ENCODE measurements at regions not wholly inside any gene's neighbourhood (a gene's known extent, or its start where the extent isn't known, plus 50 kb on each side); places are given as distances from the start of the nearest gene placed in this dataset.

DNA sequence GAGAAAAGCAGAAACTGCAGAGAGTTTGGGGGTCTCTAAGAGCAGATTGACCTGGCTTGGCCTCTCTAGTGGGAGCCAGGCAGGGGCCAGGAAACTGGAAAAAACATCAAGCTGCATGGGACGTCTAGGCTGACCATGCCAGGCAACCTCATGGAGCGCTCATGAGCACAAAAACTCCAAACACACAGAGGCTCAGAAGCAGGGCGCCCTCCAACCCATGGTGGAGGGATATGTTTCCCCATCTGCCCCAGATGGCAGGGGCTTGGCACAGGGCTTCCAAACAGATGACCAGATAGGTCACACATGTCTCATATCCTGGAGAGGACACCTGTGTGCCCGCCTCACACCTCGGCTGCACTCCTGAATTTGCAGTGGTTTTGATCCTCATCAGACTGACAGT is 879.0 kb downstream of the UQCRFS1 start:
- intact Hi-C loops (cut with DNase I) = no loop called here
- 77 to 81% (median 77%) methylated on average over 5 of the region's 5 CpGs for WGBS, 3 donors
- peaks cover 6% of the 10 kb centered on the region for H3K9me3 ChIP-seq
- H3K27me3 ChIP-seq (ENCODE audit: insufficient read depth in 3 of 3, low read length in 2 of 3) = no peaks in the 10 kb centered on the region
- no peak for TF ChIP-seq CTCF (IDR thresholded peaks at IDR 0.05)
- H3K27ac ChIP-seq = no peak overlapping the region
- no peak for DNase-seq
- ATAC-seq = no peak
- H3K4me1 ChIP-seq = no peaks in the 10 kb centered on the region
- H3K36me3 ChIP-seq (ENCODE audit: insufficient read depth in 1 of 2, low read depth in 1 of 2) = no peaks in the 10 kb centered on the region
- H3K4me3 ChIP-seq = no peak overlapping the region

- Histone ChIP-seq H3K36me3 (ENCODE audit: insufficient read depth in 1 of 2, low read depth in 1 of 2) (no peaks in the 10 kb centered on the region), H3K4me1 (no peaks in the 10 kb centered on the region), H3K27me3 (ENCODE audit: insufficient read depth in 3 of 3, low read length in 2 of 3) (no peaks in the 10 kb centered on the region), H3K4me3 (no peak overlapping the region), H3K9me3 (no peaks in the 10 kb centered on the region), H3K27ac (no peak overlapping the region)
- ATAC-seq (no peak), DNase-seq (no peak)
- TF ChIP-seq CTCF (IDR thresholded peaks at IDR 0.05) = no peak
- 88 to 92% (median 90%) methylated on average over 2 of the region's 2 CpGs for WGBS, 3 donors
- intact Hi-C loops (cut with DNase I) = no loop called here
Measured at GRCh38 chr19:28332886-28333285, 880.1 kb downstream of the UQCRFS1 start.

- H3K36me3 ChIP-seq (ENCODE audit: insufficient read depth in 1 of 2, low read depth in 1 of 2) = no peaks in the 10 kb centered on the region
- DNase-seq (no peak), ATAC-seq (no peak)
- no peaks in the 10 kb centered on the region for H3K27me3 ChIP-seq (ENCODE audit: insufficient read depth in 3 of 3, low read length in 2 of 3)
- no peaks in the 10 kb centered on the region for H3K4me1 ChIP-seq
- no peak overlapping the region for H3K4me3 ChIP-seq
- no peaks in the 10 kb centered on the region for H3K9me3 ChIP-seq
- 79 to 88% (median 82%) methylated on average over 3 of the region's 3 CpGs for WGBS, 3 donors
- H3K27ac ChIP-seq = no peak overlapping the region
- intact Hi-C loops (cut with DNase I) = no loop called here
- no peak for TF ChIP-seq CTCF (IDR thresholded peaks at IDR 0.05)
Measured at GRCh38 chr19:28332351-28332750, 880.6 kb downstream of the UQCRFS1 start.

DNA sequence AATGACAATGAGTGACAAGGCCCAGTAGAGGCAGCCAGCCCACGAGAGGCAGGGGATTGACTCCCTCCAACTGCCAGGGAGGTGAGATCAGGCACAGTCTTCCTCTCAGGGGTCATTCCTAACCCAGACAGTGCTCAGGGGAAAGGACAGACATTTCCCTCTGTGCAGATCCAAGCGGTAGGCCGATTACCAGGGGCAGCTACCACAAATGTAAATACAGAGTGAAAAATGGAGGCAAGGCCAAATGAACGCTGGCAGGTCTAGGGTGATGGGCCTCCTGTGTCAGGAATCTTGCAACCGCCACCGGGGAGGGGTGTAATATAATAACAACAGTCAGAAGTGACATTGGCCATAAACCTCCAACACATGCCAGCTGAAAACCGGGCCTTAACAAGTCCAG is 881.4 kb downstream of the UQCRFS1 start:
- intact Hi-C loops (cut with DNase I) = no loop called here
- Histone ChIP-seq H3K9me3 (no peaks in the 10 kb centered on the region), H3K4me3 (no peak overlapping the region), H3K36me3 (ENCODE audit: insufficient read depth in 1 of 2, low read depth in 1 of 2) (no peaks in the 10 kb centered on the region), H3K27ac (no peak overlapping the region), H3K27me3 (ENCODE audit: insufficient read depth in 3 of 3, low read length in 2 of 3) (no peaks in the 10 kb centered on the region), H3K4me1 (no peaks in the 10 kb centered on the region)
- WGBS, 3 donors = 72 to 82% (median 80%) methylated on average over 7 of the region's 7 CpGs
- DNase-seq (no peak), ATAC-seq (no peak)
- no peak for TF ChIP-seq CTCF (IDR thresholded peaks at IDR 0.05)

- ATAC-seq (no peak), DNase-seq (no peak)
- H3K9me3 ChIP-seq = no peaks in the 10 kb centered on the region
- H3K27ac ChIP-seq = no peak overlapping the region
- no peak overlapping the region for H3K4me3 ChIP-seq
- no peaks in the 10 kb centered on the region for H3K27me3 ChIP-seq (ENCODE audit: insufficient read depth in 3 of 3, low read length in 2 of 3)
- no peaks in the 10 kb centered on the region for H3K4me1 ChIP-seq
- no peak for TF ChIP-seq CTCF (IDR thresholded peaks at IDR 0.05)
- intact Hi-C loops (cut with DNase I) = no loop called here
- no peaks in the 10 kb centered on the region for H3K36me3 ChIP-seq (ENCODE audit: insufficient read depth in 1 of 2, low read depth in 1 of 2)
- WGBS, 3 donors = 32 to 58% (median 55%) methylated on average over 1 of the region's 1 CpG
Measured at GRCh38 chr19:28330831-28331230, 882.1 kb downstream of the UQCRFS1 start.

Data from psoas muscle (tissue), 7 donors.